Hematopoietic multipotent progenitor cell treated with erythropoietin and hydrocortisone succinate and interleukin-3 and kit ligand, for 4 days (in vitro differentiated cells): ENCODE measurements at regions not wholly inside any gene's neighbourhood (a gene's known extent, or its start where the extent isn't known, plus 50 kb on each side); places are given as distances from the start of the nearest gene placed in this dataset.
A peak's percentile ranks its signal among the peaks of the same experiment; 100 is the strongest.
"Not testable (repeated sequence)": the region's sequence is repeated elsewhere in the genome, so short reads cannot be mapped to it uniquely, and the experiment has no call there.

Experiments
- DNase-seq: peaks from one replicate; pipeline ENCODE4 v3.0.0-alpha.2; 2015

DNA sequence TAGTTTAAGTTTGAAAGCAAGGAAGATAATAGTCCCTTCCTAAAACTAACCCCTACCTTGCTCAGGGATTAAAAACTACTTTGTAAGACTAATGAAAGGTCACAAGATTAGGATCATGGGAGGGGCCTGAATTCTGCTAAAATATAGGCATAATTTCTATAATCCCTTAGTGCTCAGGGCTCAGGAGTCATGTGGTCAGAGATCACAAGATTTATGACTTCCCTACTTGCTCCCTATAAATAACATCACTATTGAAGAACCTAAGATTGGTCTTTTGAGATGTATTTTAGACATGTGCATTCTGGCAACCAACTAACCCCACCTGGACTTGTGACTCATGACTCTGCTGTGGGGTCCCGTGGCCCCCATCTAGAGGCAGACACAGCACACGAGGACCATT lies 81.1 kb downstream of the STMND1 start:
- DNase-seq = peak; percentile 18

GRCh38 chr6:17186925-17187324 lies 85.1 kb downstream of the STMND1 start:
- DNase-seq = no peak

DNA sequence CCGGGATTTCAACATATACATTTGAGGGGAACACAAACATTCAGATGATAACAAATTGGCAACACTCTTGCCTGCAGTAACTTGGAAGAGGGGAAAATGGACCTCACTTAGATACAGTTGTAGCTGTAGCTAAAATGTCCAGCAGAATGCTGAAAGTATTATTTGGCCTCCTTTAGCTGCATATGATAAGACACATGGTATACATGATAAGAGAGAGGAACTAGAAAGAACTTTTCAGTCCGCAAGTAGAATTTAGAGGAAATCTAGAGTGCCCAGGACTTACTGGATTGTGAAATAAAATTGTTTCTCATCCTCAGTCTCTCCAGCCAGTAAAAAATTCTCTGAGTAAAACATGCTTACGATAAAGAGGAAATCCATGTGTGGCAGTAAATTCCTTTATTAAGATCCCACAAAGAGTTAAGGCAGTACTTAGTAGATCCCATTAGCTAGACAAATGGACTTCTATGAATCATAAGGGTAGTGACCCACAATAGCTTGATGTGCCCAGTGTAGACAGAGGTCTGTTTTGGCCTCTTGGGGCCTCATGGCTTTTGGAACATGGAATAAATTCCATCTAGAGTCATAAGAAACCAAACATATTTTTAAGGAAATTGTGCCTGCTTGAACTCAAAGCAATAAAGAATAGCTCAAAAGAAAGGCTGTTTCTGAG lies 87.9 kb upstream of the RBM24 start:
- peak; percentile 75 for DNase-seq

DNA sequence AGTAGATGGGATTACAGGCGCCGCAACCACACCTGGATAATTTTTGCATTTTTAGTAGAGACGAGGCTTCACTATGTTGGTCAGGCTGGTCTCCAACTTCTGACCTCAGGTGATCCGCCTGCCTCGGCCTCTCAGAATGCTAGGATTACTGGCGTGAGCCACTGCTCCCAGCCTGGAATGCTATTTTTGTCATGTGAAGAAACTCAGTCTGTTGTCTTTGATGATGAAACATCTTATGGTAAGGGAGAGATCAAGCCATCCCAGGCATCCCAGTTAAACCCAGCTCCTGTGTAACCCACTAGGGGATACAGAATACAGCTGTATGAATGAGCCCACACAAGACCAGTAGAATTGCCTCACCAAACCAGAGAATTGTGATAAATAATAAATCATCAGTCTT lies 83.6 kb upstream of the RBM24 start:
- no peak for DNase-seq

- no peak for DNase-seq
Observed at GRCh38 chr6:17200395-17200794, 80.8 kb upstream of the RBM24 start.

DNA sequence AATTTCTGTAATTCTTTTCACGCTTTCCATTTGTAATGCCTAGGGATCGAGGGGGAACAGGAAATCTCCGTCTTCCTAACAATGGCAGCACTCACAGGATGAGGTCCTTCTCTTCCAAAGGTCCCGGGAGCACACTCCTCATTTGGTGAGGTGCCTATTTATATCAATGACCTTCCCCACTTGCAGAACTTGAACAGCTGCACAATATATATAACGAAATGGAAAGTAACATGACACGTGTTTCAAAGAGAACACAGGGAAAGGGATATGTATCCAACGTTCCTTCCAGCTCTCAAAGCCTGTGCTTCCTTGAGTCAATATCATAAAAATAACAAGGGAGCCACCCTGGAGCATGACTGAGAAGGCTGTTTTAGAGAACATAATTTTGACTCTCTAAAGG lies 78.6 kb upstream of the RBM24 start:
- DNase-seq = no peak

DNA sequence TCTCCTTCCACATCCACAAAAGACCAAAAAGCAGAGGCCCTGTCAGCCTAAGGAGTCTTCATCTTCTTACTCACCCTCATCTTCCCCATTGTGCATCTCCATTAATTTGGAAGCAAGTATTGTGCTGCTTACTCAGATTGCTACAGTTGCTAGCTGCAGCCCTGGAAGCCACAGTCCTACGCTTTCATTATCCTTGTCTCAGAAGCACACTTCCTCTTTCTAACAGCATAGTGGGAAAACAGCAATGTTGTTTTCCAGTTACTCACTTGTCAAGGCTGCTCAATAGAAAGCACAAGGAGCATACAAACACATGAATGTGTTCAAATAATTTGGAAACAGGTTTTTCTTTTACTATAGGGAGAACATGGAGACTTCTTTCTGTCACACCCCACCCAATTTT lies 76.6 kb upstream of the RBM24 start:
- DNase-seq = peak; percentile 31

DNA sequence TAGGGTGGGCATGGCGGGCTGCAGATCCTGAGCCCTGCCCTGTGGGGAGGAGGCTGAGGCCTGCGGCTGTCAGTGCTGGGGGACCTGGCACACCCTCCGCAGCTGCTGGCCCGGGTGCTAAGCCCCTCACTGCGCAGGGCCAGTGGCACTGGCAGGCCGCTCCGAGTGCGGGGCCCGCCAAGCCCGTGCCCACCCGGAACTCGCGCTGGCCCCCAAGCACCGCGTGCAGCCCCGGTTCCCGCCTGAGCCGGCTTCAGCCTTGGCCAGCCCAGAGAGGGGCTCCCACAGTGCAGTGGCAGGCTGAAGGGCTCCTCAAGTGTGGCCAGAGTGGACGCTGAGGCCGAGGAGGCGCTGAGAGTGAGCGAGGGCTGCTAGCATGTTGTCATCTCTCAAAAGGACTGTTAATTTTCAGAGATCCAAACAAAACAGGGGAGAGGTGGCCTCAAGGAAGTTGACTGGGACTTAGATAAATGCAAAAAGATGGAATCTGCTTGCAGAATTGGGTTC lies 74.5 kb upstream of the RBM24 start:
- no peak for DNase-seq

DNA sequence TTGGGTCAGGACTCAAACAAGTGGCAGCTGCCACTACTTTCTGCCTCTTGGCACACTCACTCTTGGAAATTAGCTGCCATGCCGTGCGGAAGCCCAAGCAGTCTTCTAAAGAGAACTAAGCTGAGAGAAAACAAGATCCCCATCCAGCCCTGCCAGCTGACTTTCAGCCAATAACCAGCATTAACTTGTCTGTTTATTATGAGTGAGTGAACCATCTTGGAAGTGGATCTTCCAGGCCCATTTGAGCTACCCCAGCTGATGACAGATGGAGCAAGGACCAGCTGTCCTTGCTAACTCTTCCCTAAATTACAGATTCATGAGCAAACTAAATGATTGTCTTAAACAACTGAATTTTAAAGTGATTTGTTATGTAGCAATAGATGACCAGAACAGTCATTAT lies 73.9 kb upstream of the RBM24 start:
- no peak for DNase-seq

DNA sequence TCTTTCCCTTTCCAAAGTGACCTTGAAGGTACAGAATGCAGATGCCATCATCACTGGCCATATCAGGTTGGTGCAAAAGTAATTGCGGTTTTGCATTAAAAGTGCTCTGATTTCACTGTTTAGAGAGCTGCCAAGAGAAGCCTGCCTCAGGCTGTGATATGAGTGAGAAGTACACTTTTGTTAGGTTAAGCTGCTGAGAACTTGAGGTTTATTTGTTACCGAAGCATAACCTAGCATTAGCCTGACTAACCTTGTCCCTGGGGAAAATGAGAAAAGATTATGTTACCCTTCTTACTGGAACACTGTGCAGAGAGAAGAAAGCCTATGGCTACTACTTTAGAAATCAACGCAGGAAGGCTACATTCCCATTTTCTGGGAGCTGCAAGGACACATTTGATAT lies 70.5 kb upstream of the RBM24 start:
- DNase-seq = no peak

DNA sequence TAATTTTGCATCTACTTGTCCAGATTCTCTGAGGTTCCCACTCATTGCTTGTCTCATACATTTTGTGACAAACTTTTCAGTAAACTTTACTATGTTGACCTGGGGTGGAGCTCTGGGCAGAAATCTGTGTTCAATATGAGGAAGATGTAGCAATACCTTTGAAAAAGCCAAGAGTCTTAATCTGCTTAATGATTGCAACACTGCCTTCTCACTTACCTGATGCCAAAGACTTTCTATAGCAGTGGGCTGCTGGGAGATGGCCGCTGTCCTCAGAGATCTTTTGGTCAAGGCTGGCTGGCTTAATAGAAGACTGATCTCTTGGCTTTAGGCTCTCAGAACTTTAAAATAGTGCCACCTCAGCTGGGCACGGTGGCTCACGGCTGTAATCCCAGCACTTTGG lies 70.1 kb upstream of the RBM24 start:
- DNase-seq = no peak

DNA sequence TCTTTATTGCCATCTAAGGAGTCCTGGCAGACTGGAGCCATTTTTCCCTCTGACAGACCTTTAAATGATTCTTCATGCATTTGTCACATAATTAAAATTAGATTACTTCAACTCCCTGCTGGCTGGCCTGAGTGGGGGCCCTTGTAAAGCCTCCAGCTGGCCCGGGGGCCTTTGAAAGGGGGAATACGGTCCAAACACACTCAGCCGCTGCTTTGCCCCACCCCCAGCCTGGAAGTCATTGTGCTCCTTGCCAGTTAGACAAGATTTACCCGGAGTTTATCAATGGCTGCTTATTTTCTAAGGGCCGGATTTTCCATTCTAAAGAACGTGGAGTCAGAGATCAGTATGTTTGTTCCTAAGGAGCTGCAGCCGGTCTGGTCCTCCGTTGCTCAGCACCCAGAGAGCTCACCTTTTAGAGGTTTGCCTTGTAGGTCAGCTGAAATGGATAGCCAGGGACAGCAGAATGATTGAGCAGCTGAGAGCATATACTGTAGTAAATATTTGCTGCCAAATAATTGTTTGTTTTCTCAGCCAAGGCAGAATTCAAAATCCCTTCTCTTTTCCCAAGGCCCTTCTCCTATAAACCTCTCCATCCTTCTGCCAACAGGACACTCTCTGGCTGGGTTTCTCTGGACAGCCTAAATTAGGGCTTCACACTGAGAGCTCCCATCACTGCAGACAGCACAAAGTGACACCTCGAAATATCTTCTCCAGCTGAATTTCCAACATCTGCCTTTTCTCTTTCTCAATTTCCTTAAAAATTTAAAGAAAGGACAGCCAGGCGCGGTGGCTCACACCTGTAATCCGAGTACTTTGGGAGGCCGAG lies 68.4 kb upstream of the RBM24 start:
- no peak for DNase-seq

DNA sequence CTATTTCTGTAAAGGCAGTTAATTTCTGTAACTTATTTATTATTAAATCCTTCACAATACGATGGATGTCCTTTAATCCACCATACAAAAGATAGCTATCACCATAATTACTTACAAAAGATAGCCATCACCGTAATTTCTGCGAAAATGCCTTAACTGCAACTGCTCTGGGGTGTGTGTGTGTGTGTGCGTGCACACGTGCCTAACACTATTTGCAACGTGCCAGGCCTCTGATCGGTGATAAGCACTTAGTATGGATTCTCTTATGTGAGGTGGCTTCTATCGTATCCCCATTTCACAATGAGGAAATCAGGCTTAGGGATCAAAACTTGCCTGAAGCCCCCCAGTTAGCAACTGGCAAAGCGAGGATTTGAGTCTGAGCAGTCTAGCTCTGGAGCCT lies 67.1 kb upstream of the RBM24 start:
- DNase-seq = no peak

DNA sequence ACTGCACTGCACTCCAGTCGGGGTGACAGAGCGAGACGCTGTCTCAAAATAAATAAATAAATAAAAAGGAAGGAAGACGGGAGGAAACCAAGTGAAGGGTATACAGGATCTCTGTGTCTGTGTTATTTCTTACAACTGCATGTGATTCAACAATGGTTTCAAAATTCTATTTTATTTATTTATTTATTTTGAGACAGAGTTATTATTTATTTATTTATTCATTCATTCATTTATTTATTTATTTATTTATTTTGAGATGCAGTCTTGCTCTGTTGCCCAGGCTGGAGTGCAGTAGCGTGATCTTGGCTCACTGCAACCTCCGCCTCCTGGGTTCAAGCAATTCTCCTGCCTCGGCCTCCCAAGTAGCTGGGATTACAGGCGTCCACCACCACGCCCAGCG lies 64.2 kb upstream of the RBM24 start:
- not testable (repeated sequence) for DNase-seq

GRCh38 chr6:17218023-17218748 lies 63.0 kb upstream of the RBM24 start:
- no peak for DNase-seq

- DNase-seq = no peak
Observed at GRCh38 chr6:17218749-17219093, 62.4 kb upstream of the RBM24 start.

GRCh38 chr6:17219098-17219497 lies 62.1 kb upstream of the RBM24 start:
- no peak for DNase-seq

- DNase-seq = no peak
Observed at GRCh38 chr6:17220040-17220910, 60.9 kb upstream of the RBM24 start.

DNA sequence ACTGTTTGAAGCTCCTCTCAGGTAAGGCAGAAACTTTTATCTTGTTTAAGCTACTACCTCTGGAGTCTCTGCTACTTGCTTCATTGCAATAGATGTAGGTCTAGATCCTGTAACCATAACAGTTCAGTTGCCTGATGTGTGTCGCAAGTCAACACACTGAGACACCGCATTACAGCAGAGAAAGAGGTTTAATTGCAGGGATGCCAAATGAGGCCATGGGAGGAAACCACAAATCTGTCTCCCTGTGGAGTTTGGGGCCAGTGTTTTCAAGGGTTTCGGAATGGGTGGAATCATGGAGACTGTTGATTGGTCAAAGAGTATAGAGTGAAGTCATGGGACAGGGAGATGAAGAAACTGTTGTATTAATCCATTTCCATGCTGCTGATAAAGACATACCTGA lies 57.1 kb upstream of the RBM24 start:
- no peak for DNase-seq

DNA sequence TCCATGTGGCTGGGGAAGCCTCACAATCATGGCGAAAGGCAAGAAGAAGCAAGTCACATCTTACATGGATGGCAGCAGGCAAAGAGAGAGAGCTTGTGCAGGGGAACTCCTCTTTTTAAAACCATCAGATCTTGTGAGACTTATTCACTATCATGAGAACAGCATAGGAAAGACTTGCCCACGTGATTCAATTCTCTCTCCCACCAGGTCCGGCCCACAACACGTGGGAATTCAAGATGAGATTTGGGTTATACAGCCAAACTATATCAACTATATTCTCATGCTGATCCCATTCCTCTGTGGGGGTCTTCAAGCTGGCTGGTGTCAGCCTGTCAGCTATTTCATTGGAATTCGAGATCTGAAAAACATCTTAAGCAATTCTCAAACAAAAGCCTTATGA lies 56.7 kb upstream of the RBM24 start:
- not testable (repeated sequence) for DNase-seq

- DNase-seq = no peak
Observed at GRCh38 chr6:17225767-17226630, 55.2 kb upstream of the RBM24 start.

- DNase-seq = no peak
Observed at GRCh38 chr6:17226786-17227233, 54.4 kb upstream of the RBM24 start.
